ENCODE measurements at regions not wholly inside any gene's neighbourhood (a gene's known extent, or its start where the extent isn't known, plus 50 kb on each side); places are given as distances from the start of the nearest gene placed in this dataset.

- TF ChIP-seq CTCF (IDR thresholded peaks at IDR 0.05) (no peak), POLR2A (IDR thresholded peaks at IDR 0.05) (no peak)
Measured at GRCh38 chr4:58983887-58984286, 1873.7 kb upstream of the IGFBP7 start.

Measured in sigmoid colon (tissue), 3 donors.